ENCODE measurements at regions not wholly inside any gene's neighbourhood (a gene's known extent, or its start where the extent isn't known, plus 50 kb on each side); places are given as distances from the start of the nearest gene placed in this dataset.
"Not testable (repeated sequence)": the region's sequence is repeated elsewhere in the genome, so short reads cannot be mapped to it uniquely, and the experiment has no call there.

DNA sequence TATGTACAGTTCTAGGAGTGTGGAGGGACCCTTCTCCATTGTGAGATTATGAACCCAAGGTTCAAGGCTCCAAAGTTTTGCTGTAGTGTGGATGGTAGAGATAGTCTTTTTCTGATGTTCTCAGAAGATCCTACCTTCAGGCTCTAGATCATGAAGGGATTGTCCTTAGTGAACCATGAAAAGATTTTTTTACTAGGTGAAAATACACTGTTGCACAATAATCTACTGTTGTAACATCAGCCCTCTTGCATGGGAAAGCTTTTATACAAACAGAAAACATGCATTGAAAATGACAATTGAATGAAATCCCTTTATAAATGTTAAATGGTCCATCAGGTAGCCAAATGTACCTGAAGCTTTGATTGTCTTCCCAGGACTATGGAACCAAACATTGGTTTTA lies 177.8 kb downstream of the FAM76B start:
- no peak overlapping the region for H3K9ac ChIP-seq (ENCODE audit: low read length)
- TF ChIP-seq, protein P1, sequence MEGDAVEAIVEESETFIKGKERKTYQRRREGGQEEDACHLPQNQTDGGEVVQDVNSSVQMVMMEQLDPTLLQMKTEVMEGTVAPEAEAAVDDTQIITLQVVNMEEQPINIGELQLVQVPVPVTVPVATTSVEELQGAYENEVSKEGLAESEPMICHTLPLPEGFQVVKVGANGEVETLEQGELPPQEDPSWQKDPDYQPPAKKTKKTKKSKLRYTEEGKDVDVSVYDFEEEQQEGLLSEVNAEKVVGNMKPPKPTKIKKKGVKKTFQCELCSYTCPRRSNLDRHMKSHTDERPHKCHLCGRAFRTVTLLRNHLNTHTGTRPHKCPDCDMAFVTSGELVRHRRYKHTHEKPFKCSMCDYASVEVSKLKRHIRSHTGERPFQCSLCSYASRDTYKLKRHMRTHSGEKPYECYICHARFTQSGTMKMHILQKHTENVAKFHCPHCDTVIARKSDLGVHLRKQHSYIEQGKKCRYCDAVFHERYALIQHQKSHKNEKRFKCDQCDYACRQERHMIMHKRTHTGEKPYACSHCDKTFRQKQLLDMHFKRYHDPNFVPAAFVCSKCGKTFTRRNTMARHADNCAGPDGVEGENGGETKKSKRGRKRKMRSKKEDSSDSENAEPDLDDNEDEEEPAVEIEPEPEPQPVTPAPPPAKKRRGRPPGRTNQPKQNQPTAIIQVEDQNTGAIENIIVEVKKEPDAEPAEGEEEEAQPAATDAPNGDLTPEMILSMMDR (IDR thresholded peaks at IDR 0.05): no peak
- no peak for TF ChIP-seq EZH2 (IDR thresholded peaks at IDR 0.05; ENCODE audit: borderline replicate concordance, insufficient read depth, low read depth, low read length, poor library complexity, severe bottlenecking)
- no peak for ATAC-seq (ENCODE audit: low read depth)
- Mint-ChIP-seq H3K27me3 (no peaks in the 10 kb centered on the region), H3K9me3 (ENCODE audit: insufficient read depth) (no peaks in the 10 kb centered on the region), H3K27ac (no peak overlapping the region), H3K4me3 (no peak overlapping the region), H3K4me1 (no peaks in the 10 kb centered on the region)
- H3K36me3 ChIP-seq (replicated peaks in 1 of 2; ENCODE audit: control extremely low read depth in 1 of 2, control insufficient read depth in 1 of 2, extremely low read depth in 1 of 2, insufficient read depth in 2 of 2, low read length in 1 of 2): no peaks in the 10 kb centered on the region
- H4K20me1 ChIP-seq (ENCODE audit: control insufficient read depth, insufficient read depth, low read length, poor library complexity, severe bottlenecking): no peaks in the 10 kb centered on the region
- no peaks in the 10 kb centered on the region for H3K9me3 ChIP-seq (ENCODE audit: control extremely low read depth in 1 of 3, control insufficient read depth in 2 of 3, insufficient read depth in 1 of 3, low read length in 2 of 3)
- no peaks in the 10 kb centered on the region for H3K79me2 ChIP-seq (ENCODE audit: control insufficient read depth, insufficient read depth, low read length)
- CTCF ChIA-PET: interaction anchor here (1.7 kb wide), 1 partner anchor 94 kb away, joined by 5 read pairs; no protein-coding TSS in a partner anchor
- no peaks in the 10 kb centered on the region for H3K4me1 ChIP-seq (ENCODE audit: control insufficient read depth in 2 of 2, insufficient read depth in 2 of 2, low read length in 2 of 2)
- DNase-seq: no peak
- POLR2A ChIA-PET: no interaction called here
- H3K4me3 ChIP-seq (ENCODE audit: control extremely low read depth in 1 of 5, extremely low read depth in 1 of 5, insufficient read depth in 1 of 5, low read depth in 2 of 5, low read length in 4 of 5): no peak overlapping the region
- H3K27ac ChIP-seq (ENCODE audit: low read length in 2 of 2): no peak overlapping the region
- H3K27me3 ChIP-seq (replicated peaks in 1 of 4; ENCODE audit: control extremely low read depth in 1 of 4, control insufficient read depth in 3 of 4, insufficient read depth in 4 of 4, low read length in 3 of 4): no peaks in the 10 kb centered on the region
- H2AFZ ChIP-seq (ENCODE audit: insufficient read depth, low read depth, low read length, poor library complexity, severe bottlenecking): no peak overlapping the region
- intact Hi-C loops (cut with micrococcal nuclease): no loop called here
- H3K4me2 ChIP-seq (replicated peaks; ENCODE audit: low read depth, low read length, poor library complexity, severe bottlenecking): no peak overlapping the region

- H3K27ac Mint-ChIP-seq; DNase-seq; H3K27ac ChIP-seq (ENCODE audit: low read length in 2 of 2); POLR2A ChIA-PET; H3K4me2 ChIP-seq (replicated peaks; ENCODE audit: low read depth, low read length, poor library complexity, severe bottlenecking); H3K4me3 Mint-ChIP-seq; H3K27me3 Mint-ChIP-seq; H4K20me1 ChIP-seq (ENCODE audit: control insufficient read depth, insufficient read depth, low read length, poor library complexity, severe bottlenecking); H3K4me1 Mint-ChIP-seq; intact Hi-C loops (cut with micrococcal nuclease); H3K4me1 ChIP-seq (ENCODE audit: control insufficient read depth in 2 of 2, insufficient read depth in 2 of 2, low read length in 2 of 2); H3K9ac ChIP-seq (ENCODE audit: low read length); H3K9me3 Mint-ChIP-seq (ENCODE audit: insufficient read depth); H3K9me3 ChIP-seq (ENCODE audit: control extremely low read depth in 1 of 3, control insufficient read depth in 2 of 3, insufficient read depth in 1 of 3, low read length in 2 of 3); H3K36me3 ChIP-seq (replicated peaks in 1 of 2; ENCODE audit: control extremely low read depth in 1 of 2, control insufficient read depth in 1 of 2, extremely low read depth in 1 of 2, insufficient read depth in 2 of 2, low read length in 1 of 2); H3K79me2 ChIP-seq (ENCODE audit: control insufficient read depth, insufficient read depth, low read length); H3K4me3 ChIP-seq (ENCODE audit: control extremely low read depth in 1 of 5, extremely low read depth in 1 of 5, insufficient read depth in 1 of 5, low read depth in 2 of 5, low read length in 4 of 5); H2AFZ ChIP-seq (ENCODE audit: insufficient read depth, low read depth, low read length, poor library complexity, severe bottlenecking); ATAC-seq (ENCODE audit: low read depth); CTCF ChIA-PET; H3K27me3 ChIP-seq (replicated peaks in 1 of 4; ENCODE audit: control extremely low read depth in 1 of 4, control insufficient read depth in 3 of 4, insufficient read depth in 4 of 4, low read length in 3 of 4): not testable (repeated sequence)
- 100% methylated on average over 5 of the region's 5 CpGs for WGBS (ENCODE audit: insufficient coverage)
These were observed 179.4 kb downstream of the FAM76B start for GRCh38 chr11:95610185-95610584.

Measured in B cell (primary cell).